HCT116 (cell line): ENCODE measurements at regions not wholly inside any gene's neighbourhood (a gene's known extent, or its start where the extent isn't known, plus 50 kb on each side); places are given as distances from the start of the nearest gene placed in this dataset.

ENCODE experiments used
- ATAC-seq: fragments of 200-7000 bp; cut with Tn5 transposase; 2 replicates; pipeline ENCODE4 v1.9.1; 2020; ENCODE audit warnings: mild to moderate bottlenecking, moderate library complexity
- BruUV-seq: library from RNA; stranded (reverse); fragments of 400-500 nt; replicated peaks from 2 replicates; lab custom pipeline; 2021; lab: Mats Ljungman, UMichigan
- CTCF ChIA-PET: fragments of 300-600 bp; sonication (Branson Sonifier 250); formaldehyde crosslinking; loops from one replicate; lab custom pipeline; 2021; ENCODE audit warnings: antibody characterized with exemption; lab: Charles Lee
- POLR2A ChIA-PET: fragments of 300-600, 350-600 bp; sonication (Branson Sonifier 250); formaldehyde crosslinking; loops from one replicate; lab custom pipeline; 2021; ENCODE audit warnings: antibody characterized with exemption; lab: Charles Lee
- RAD21 ChIA-PET, 2 experiments: fragments of 300-600 bp; sonication (Branson Sonifier 250); formaldehyde crosslinking; loops; one replicate each; lab custom pipeline; 2023; ENCODE audit warnings: low total read pairs in 2 of 2; ENCODE audit not compliant: uncharacterized antibody in 2 of 2, unreplicated experiment in 2 of 2, low non-redundant PET in 1 of 2; lab: Charles Lee
- DNase-seq: peaks from one replicate; pipeline ENCODE4 v3.0.0-alpha.2; 2010; ENCODE audit warnings: low read depth, low spot score
- H2AFZ ChIP-seq: fragments of 200-600 bp; shearing (Covaris generic), sonication (generic); 2 replicates; pipeline ENCODE4 v1.6.1; 2017; ENCODE audit warnings: low read depth, mixed run types, mixed read lengths, antibody characterized with exemption, low read length; ENCODE audit not compliant: poor library complexity, severe bottlenecking
- H3K27ac ChIP-seq: 2 replicates; pipeline ENCODE4 v1.5.1; 2012; ENCODE audit warnings: low read depth, low read length
- H3K27me3 ChIP-seq: fragments of 200-600 bp; sonication (generic); 2 replicates; pipeline ENCODE4 v1.6.1; 2016; ENCODE audit warnings: mixed run types, low read length, mixed read lengths; ENCODE audit not compliant: insufficient read depth
- H3K36me3 ChIP-seq, 2 experiments: fragments of 200-500 bp in 1 of 2; fragments of 200-600 bp in 1 of 2; sonication (Bioruptor generic) in 1 of 2; sonication (generic) in 1 of 2; 2 replicates each; pipeline versions ENCODE4 v1.5.1 to v1.6.1; 2014 to 2016; ENCODE audit warnings: low read length in 2 of 2, inconsistent platforms in 1 of 2, mixed read lengths in 1 of 2, mixed run types in 1 of 2; ENCODE audit not compliant: insufficient read depth in 2 of 2, control insufficient read depth in 1 of 2
- H3K4me1 ChIP-seq, 2 experiments: fragments of 200-600 bp in 1 of 2; sonication (generic) in 1 of 2; 2 replicates each; pipeline versions ENCODE4 v1.5.1 to v1.6.1; 2012 to 2017; ENCODE audit warnings: low read length in 2 of 2, inconsistent platforms in 1 of 2, mild to moderate bottlenecking in 1 of 2, mixed read lengths in 1 of 2, mixed run types in 1 of 2, moderate library complexity in 1 of 2; ENCODE audit not compliant: insufficient read depth in 2 of 2, control insufficient read depth in 1 of 2
- H3K4me2 ChIP-seq: fragments of 200-600 bp; sonication (generic); 2 replicates; pipeline ENCODE4 v1.6.1; 2017; ENCODE audit warnings: mixed run types, low read length, mixed read lengths
- H3K4me3 ChIP-seq, 2 experiments: fragments of 200-600 bp in 1 of 2; sonication (generic) in 1 of 2; replicated peaks in 1 of 2; 2 replicates each; pipeline ENCODE4 v1.5.1; 2011 to 2016; ENCODE audit warnings: low read length in 2 of 2, control low read depth in 1 of 2, low read depth in 1 of 2, mild to moderate bottlenecking in 1 of 2, mixed read lengths in 1 of 2, mixed run types in 1 of 2
- H3K79me2 ChIP-seq: fragments of 200-600 bp; sonication (generic); 2 replicates; pipeline ENCODE4 v1.6.1; 2017; ENCODE audit warnings: mild to moderate bottlenecking, mixed run types, low read length, moderate library complexity, mixed read lengths; ENCODE audit not compliant: insufficient read depth
- H3K9ac ChIP-seq: fragments of 200-600 bp; sonication (generic); 2 replicates; pipeline ENCODE4 v1.6.1; 2016; ENCODE audit warnings: low read length, mixed read lengths
- H3K9me2 ChIP-seq: fragments of 200-600 bp; sonication (generic), shearing (Covaris generic); 2 replicates; pipeline ENCODE4 v1.6.1; 2017; ENCODE audit warnings: mixed run types, mild to moderate bottlenecking, moderate library complexity; ENCODE audit not compliant: insufficient read depth
- H3K9me3 ChIP-seq, 2 experiments: fragments of 200-500 bp in 1 of 2; fragments of 200-600 bp in 1 of 2; sonication (Bioruptor generic) in 1 of 2; sonication (generic) in 1 of 2; 2 replicates each; pipeline ENCODE4 v1.6.1; 2014 to 2017; ENCODE audit warnings: low read length in 2 of 2, mixed read lengths in 2 of 2, inconsistent platforms in 1 of 2, low read depth in 1 of 2, mild to moderate bottlenecking in 1 of 2, mixed run types in 1 of 2, moderate library complexity in 1 of 2; ENCODE audit not compliant: control insufficient read depth in 1 of 2, insufficient read depth in 1 of 2
- H4K20me1 ChIP-seq: fragments of 200-600 bp; sonication (generic), shearing (Covaris generic); 2 replicates; pipeline ENCODE4 v1.6.1; 2017; ENCODE audit warnings: mixed run types, mild to moderate bottlenecking, moderate library complexity; ENCODE audit not compliant: insufficient read depth
- ATF3 ChIP-seq: IDR thresholded peaks from 2 replicates; pipeline ENCODE4 v1.6.1; 2012
- CBX3 ChIP-seq: IDR thresholded peaks from 2 replicates; pipeline ENCODE4 v1.6.1; 2012; ENCODE audit warnings: low read depth
- CTCF ChIP-seq, 3 experiments: fragments of 200-600 bp in 1 of 3; sonication (generic) in 1 of 3; IDR thresholded peaks in 2 of 3; conservative IDR thresholded peaks in 1 of 3; 2 replicates each; pipeline ENCODE4 v1.5.1; 2012 to 2017; ENCODE audit warnings: low read depth in 2 of 3, low read length in 2 of 3, antibody characterized with exemption in 1 of 3, borderline replicate concordance in 1 of 3, control low read depth in 1 of 3, mild to moderate bottlenecking in 1 of 3, mixed read lengths in 1 of 3, mixed run types in 1 of 3, moderate library complexity in 1 of 3; ENCODE audit not compliant: insufficient read depth in 1 of 3
- ELF1 ChIP-seq: IDR thresholded peaks from 2 replicates; pipeline ENCODE4 v1.6.1; 2012; ENCODE audit warnings: low read depth, borderline replicate concordance
- EZH2 ChIP-seq: fragments of 200-600 bp; sonication (generic); IDR thresholded peaks from 2 replicates; pipeline ENCODE4 v1.6.1; 2017; ENCODE audit warnings: antibody characterized with exemption, mixed run types
- EZH2phosphoT487 ChIP-seq: fragments of 200-600 bp; IDR thresholded peaks from 2 replicates; pipeline ENCODE4 v1.6.1; 2018; ENCODE audit warnings: antibody characterized with exemption, borderline replicate concordance
- FOSL1 ChIP-seq: IDR thresholded peaks from 2 replicates; pipeline ENCODE4 v1.6.1; 2012; ENCODE audit warnings: low read depth
- JUND ChIP-seq: IDR thresholded peaks from 2 replicates; pipeline ENCODE4 v1.6.1; 2012
- MAX ChIP-seq: IDR thresholded peaks from 2 replicates; pipeline ENCODE4 v1.6.1; 2012
- POLR2A ChIP-seq: IDR thresholded peaks from 2 replicates; pipeline ENCODE4 v1.7.0; 2011; ENCODE audit warnings: borderline replicate concordance; ENCODE audit not compliant: insufficient read depth, insufficient read length; ENCODE audit errors: extremely low read depth
- POLR2AphosphoS5 ChIP-seq: IDR thresholded peaks from 2 replicates; pipeline ENCODE4 v1.6.1; 2011; ENCODE audit warnings: mild to moderate bottlenecking, low read depth, low read length, moderate library complexity
- REST ChIP-seq: IDR thresholded peaks from 2 replicates; pipeline ENCODE4 v1.6.1; 2012; ENCODE audit warnings: low read depth
- SIN3A ChIP-seq: IDR thresholded peaks from 2 replicates; pipeline ENCODE4 v1.6.1; 2012; ENCODE audit warnings: low read depth
- SP1 ChIP-seq: IDR thresholded peaks from 2 replicates; pipeline ENCODE4 v1.6.1; 2012; ENCODE audit warnings: low read depth
- SRF ChIP-seq: IDR thresholded peaks from 2 replicates; pipeline ENCODE4 v1.6.1; 2012; ENCODE audit warnings: low read depth
- TCF7L2 ChIP-seq: IDR thresholded peaks from 2 replicates; pipeline ENCODE4 v1.7.0; 2011; ENCODE audit warnings: borderline replicate concordance, inconsistent platforms; ENCODE audit not compliant: insufficient read depth, insufficient read length; ENCODE audit errors: extremely low read depth
- YY1 ChIP-seq: IDR thresholded peaks from 2 replicates; pipeline ENCODE4 v1.6.1; 2011; ENCODE audit warnings: low read length, low read depth, moderate library complexity, mild to moderate bottlenecking; ENCODE audit not compliant: insufficient replicate concordance; ENCODE audit errors: extremely low read depth
- ZBTB33 ChIP-seq: IDR thresholded peaks from 2 replicates; pipeline ENCODE4 v1.6.1; 2011; ENCODE audit warnings: mild to moderate bottlenecking, low read length, moderate library complexity; ENCODE audit not compliant: insufficient replicate concordance; ENCODE audit errors: extremely low read depth
- ZFX ChIP-seq: fragments of 450-650 bp; IDR thresholded peaks from 2 replicates; pipeline ENCODE4 v1.6.1; 2017
- ZNF274 ChIP-seq: fragments of 200-500 bp; sonication (Bioruptor generic); IDR thresholded peaks from 2 replicates; pipeline ENCODE4 v1.6.1; 2014; ENCODE audit warnings: mild to moderate bottlenecking, low read depth, low read length, inconsistent platforms
- intact Hi-C: fragments of 100-400 bp; cut with micrococcal nuclease; formaldehyde crosslinking; loops from 2 replicates; pipeline ENCODE4 v1.10.0; 2022

- ChIA-PET CTCF (no interaction called here), RAD21 (no interaction called here), POLR2A (no interaction called here)
- no peak overlapping the region for H3K9ac ChIP-seq
- no peaks in the 10 kb centered on the region for H4K20me1 ChIP-seq
- ATAC-seq (no peak), DNase-seq (no peak)
- H3K4me2 ChIP-seq = peak overlapping the region; percentile 64
- no peak for TF ChIP-seq CBX3
- TF ChIP-seq CTCF (IDR thresholded peaks at IDR 0.05 in 2 of 3, conservative IDR thresholded peaks at IDR 0.05 in 1 of 3; ENCODE audit: borderline replicate concordance in 1 of 3, insufficient read depth in 1 of 3, low read depth in 2 of 3, low read length in 2 of 3) = no peak
- no peak for TF ChIP-seq SP1
- no peak for TF ChIP-seq POLR2A
- TF ChIP-seq EZH2phosphoT487 = no peak
- TF ChIP-seq JUND = no peak
- TF ChIP-seq YY1 = no peak
- no peak for TF ChIP-seq EZH2
- no peak for TF ChIP-seq REST
- TF ChIP-seq ZFX = no peak
- no peak for TF ChIP-seq SIN3A
- no peak for TF ChIP-seq TCF7L2
- TF ChIP-seq ZBTB33 = no peak
- TF ChIP-seq ELF1 = no peak
- no peak for TF ChIP-seq POLR2AphosphoS5
- TF ChIP-seq SRF = no peak
- TF ChIP-seq MAX = no peak
- TF ChIP-seq ATF3 = no peak
- TF ChIP-seq ZNF274 = no peak
- TF ChIP-seq FOSL1 = no peak
- H3K36me3 ChIP-seq = no peaks in the 10 kb centered on the region
- H2AFZ ChIP-seq = peak overlapping the region; percentile 84
- H3K27ac ChIP-seq = no peak overlapping the region
- BruUV-seq = no TSS peak
- no peaks in the 10 kb centered on the region for H3K79me2 ChIP-seq
- H3K27me3 ChIP-seq = no peaks in the 10 kb centered on the region
- intact Hi-C loops = no loop called here
- no peak overlapping the region for H3K4me3 ChIP-seq
- peaks cover 7 to 16% of the 10 kb centered on the region in 2 experiments for H3K4me1 ChIP-seq
- no peaks in the 10 kb centered on the region for H3K9me3 ChIP-seq
- H3K9me2 ChIP-seq = no peaks in the 10 kb centered on the region
Measured at GRCh38 chr6:21986703-21987102, 310.1 kb downstream of the PRL start.
